DMS53 treated with DMSO at 0.1 percent for 48 hours (cell line): ENCODE measurements at regions not wholly inside any gene's neighbourhood (a gene's known extent, or its start where the extent isn't known, plus 50 kb on each side); places are given as distances from the start of the nearest gene placed in this dataset.
A peak's percentile ranks its signal among the peaks of the same experiment; 100 is the strongest.

Source experiments
- DNase-seq: peaks from one replicate; lab custom pipeline; 2025; ENCODE audit not compliant: unreplicated experiment; lab: John Stamatoyannopoulos, UW

GRCh38 chr14:76657846-76658245 is 103.4 kb upstream of the VASH1 start:
- no peak for DNase-seq

GRCh38 chr14:76662580-76662979 is 98.7 kb upstream of the VASH1 start:
- no peak for DNase-seq

DNA sequence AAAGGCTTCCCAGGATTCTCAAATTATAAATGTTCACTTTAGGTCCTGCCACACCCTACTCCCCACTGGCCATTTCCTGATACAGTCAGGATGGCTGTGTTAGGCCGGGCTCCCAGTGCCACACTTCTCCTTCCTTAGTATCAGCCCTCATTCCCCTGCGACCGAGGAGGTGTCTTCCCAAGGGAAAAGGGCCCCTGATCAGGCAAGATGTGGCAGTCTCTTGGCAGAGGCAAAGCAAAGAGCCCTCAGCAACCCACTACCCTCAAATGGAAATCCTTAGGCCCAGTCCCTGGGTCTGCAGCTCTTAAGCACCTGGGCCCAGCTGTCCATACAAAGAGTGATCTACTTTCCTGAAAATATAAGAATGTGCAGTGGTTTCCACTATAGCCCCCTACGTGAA is 96.5 kb upstream of the VASH1 start:
- DNase-seq = no peak

GRCh38 chr14:76666746-76667145 is 94.5 kb upstream of the VASH1 start:
- DNase-seq = no peak

DNA sequence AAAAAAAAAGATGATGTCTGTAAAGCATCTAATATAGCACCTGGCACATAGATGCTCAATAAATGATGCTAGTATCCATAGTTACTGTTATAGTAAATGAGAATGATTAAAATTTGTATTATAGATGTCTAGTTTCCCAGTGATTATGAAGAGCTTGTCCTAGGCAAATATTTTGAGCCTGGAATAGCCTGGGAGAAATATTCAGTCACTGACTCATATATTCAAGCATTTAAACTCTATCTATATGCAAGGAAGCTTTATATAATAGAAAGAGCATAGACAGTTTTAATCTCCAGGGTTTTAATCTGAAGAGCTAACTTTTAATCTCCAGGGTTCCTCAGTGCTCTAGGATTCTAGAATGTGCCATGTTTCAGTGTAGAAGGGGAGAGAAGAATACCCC is 91.5 kb upstream of the VASH1 start:
- no peak for DNase-seq

DNA sequence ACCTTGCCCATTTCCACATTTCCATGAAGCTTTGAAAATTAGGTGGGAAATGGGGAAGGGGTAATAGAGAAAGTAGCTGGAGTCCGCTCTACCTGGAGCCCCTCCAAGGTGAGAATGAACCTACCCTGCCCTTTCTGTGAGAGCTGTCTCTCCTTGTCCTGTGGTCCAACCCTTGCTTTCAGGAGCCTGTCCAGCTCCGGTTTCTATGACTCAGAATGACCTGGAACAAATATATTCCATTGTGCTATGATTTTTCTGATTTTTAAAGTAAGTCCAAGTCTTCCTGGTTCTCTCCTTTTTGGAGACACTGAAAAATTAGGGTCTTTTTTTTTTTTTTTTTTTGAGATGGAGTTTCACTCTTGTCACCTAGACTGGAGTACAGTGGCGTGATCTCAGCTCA is 89.1 kb upstream of the VASH1 start:
- no peak for DNase-seq

DNA sequence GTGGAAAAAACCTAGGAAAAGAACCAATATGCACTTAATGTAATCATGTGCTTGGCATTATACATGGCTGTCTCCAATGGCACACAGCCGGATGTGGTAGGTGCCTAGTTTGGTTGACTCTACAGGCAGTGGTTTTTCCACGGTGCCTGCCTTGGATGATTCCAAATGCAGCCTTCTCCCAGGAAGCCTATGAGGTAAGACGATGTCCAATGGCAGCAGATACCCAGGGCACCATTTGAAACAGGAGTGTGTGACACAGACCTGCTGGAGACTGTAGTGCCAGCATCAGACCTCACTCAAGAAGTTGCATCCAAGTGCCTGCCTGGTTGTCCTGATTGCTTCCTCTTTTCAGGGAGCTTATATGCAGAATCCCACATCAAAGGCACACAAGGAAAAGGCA is 88.0 kb upstream of the VASH1 start:
- no peak for DNase-seq

GRCh38 chr14:76675046-76675445 is 86.2 kb upstream of the VASH1 start:
- no peak for DNase-seq

DNA sequence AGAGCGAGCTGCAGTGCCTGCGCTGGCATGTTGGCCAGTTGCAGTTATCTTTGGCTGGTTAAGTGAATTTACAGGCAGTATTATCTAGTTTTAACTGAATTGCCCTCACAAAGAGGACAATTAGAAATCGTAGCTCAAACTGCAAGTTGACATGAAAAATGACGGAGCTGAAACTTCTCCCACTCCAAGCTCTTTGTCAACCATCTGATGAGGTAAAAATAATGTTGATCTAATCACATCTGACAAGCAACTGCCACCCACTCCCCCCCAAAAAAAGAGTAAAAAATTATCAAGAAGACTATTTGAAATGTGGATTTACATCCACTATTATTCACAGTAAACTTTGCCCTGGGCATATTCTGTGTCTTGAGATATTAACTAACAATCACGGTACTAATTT is 84.7 kb upstream of the VASH1 start:
- no peak for DNase-seq

GRCh38 chr14:76677534-76678145 is 83.6 kb upstream of the VASH1 start:
- no peak for DNase-seq

GRCh38 chr14:76678244-76678800 is 82.9 kb upstream of the VASH1 start:
- no peak for DNase-seq

- no peak for DNase-seq
These were observed 78.9 kb upstream of the VASH1 start for GRCh38 chr14:76682367-76682766.

GRCh38 chr14:76686646-76687045 is 74.6 kb upstream of the VASH1 start:
- no peak for DNase-seq

DNA sequence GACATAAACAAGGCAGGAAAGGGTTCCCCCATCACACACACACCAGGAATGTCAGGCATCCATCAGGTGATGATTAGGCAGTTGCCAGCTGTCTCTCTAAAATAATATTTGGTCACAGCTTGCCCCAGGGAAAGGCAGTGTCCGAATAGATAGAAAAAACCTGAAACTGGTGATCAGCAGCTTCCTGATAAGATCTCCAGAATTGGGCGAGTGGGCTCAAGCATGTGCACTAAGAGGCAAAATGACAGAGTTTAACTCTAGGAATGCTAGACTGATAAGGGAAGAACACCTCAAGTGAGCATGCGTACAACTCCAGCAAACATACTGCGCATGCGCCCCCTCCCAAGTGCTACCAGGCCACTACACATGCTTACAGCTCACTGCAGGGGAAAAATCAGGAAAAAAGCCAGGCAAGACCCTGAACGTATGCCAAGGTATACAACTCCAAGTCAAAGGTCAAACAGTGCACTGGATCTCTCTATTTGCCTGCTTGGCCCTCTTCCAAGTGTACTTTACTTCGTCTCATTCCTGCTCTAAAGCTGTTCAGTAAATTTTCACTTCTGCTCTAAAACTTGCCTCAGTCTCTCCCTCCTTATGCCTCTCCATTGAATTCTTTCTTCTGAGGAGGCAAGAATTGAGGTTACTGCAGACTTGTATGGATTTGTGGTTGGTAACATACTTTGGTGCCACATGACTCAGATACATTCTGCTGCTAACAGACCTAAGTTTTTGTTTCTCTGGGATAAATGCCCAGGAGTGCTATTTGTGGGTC is 73.5 kb upstream of the VASH1 start:
- peak; percentile 49 for DNase-seq

DNA sequence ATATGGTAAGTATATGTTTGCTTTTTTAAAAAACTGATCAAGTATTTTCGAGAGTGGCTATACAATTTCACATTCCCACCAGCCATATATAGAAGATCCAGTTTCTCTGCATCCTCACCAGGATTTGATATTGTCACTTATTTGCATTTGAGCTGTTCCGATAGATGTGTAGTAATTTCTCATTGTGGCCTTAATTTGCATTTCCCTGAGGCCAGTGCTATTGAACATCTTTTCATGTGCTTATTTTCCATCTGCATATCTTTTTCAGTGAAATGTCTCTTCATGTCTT is 72.9 kb upstream of the VASH1 start:
- DNase-seq = no peak

GRCh38 chr14:76690502-76691105 is 70.7 kb upstream of the VASH1 start:
- DNase-seq = no peak

DNA sequence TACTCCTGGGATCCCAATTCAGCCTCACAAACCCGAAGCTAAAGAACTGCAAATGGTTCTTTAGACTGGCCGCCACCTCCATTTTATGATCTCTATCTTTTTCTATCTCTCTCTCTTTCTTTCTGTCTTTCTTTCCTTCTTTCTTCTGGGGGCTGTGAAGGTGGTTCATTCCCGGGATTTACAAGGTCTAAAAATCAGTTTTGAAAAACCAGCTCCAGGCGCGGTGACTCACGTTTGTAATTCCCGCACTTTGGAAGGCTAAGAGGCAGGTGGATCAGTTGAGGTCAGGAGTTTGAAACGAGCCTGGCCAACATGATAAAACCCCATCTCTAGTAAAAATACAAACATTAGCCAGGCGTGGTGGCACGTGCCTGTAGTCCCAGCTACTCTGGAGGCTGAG is 67.2 kb upstream of the VASH1 start:
- no peak for DNase-seq

- no peak for DNase-seq
These were observed 65.9 kb upstream of the VASH1 start for GRCh38 chr14:76695263-76695920.

DNA sequence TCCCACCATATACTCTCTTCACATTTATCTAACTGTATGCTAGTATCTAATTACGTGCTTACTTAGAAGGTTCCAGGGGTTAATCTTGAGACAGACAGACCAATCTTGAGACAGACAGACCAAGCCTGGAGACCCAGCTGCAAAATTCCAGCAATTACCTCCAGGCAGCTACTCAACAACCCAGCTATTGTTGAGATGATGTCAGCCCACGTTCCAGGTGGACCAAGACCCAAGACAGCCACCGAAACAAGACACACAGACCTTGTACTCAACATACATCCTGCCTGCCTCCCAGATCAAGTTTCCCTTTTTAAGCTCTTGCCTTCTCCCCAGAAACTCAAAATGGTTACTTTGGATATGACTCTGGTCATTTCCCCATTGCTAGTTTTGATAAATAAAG is 64.9 kb upstream of the VASH1 start:
- no peak for DNase-seq

DNA sequence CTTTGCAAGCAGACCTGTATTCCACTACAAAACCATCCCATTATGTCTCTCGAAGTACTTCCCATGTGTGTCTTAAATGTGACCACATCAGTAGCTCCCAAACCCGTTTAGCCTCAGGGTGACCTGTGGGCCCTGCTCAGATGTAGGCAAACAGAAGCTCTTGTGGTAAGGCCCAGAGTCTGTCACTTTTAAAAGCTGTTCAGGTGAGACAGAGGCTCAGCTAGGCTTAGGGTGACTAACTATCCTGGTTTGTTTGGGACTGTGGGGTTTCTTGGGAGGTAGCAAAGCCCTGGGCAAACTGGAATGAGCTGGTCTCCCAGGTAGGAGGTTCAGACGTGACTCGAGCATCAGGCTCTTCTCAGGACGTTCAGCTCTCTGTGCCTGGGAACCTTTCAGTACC is 64.5 kb upstream of the VASH1 start:
- DNase-seq = no peak

DNA sequence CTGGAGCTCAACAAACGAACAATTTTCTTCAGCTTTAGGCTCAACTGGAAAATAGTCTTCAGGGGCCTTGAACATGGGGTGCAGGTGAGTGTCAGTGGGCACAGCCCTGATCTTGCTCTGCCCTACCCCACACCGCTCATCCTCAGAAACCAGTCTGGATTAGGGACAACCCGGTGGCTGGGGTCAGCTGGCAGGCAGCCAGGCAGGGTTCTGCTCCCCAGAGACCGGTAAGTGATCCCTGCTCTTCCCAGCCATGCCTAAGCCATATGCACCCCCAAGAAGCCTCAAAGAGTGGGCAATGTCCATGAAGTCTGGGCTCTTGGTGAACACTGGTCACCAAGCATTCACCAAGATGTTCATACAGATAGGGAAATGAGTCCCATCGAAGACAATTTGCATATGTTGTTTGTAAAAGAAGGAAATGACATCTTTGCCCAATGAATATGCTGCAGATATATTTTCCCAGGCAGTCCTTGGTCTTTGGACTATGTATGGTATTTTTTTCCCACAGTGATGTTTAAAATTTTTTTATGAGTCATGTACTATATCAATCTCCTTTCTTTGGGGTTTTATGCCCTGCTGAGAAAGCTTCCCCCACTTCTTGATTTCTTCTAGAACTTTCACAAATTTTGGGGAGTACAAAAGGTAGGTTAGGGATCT is 63.9 kb upstream of the VASH1 start:
- no peak for DNase-seq
